WTC11 (cell line): ENCODE measurements at regions not wholly inside any gene's neighbourhood (a gene's known extent, or its start where the extent isn't known, plus 50 kb on each side); places are given as distances from the start of the nearest gene placed in this dataset.

Experiments used
- CREM ChIP-seq: sonication (generic); formaldehyde crosslinking; IDR thresholded peaks from 2 replicates; pipeline ENCODE4 v1.8.1; 2022; ENCODE audit warnings: mild to moderate bottlenecking, missing genetic modification reagents, moderate library complexity
- GTF2I ChIP-seq: fragments of 250-450 bp; sonication (Bioruptor Pico); conservative IDR thresholded peaks from 2 replicates; pipeline ENCODE4 v1.4.0; 2021; ENCODE audit warnings: mild to moderate bottlenecking
- NFYB ChIP-seq: sonication (generic); formaldehyde crosslinking; conservative IDR thresholded peaks from 2 replicates; pipeline ENCODE4 v1.8.0; 2022; ENCODE audit warnings: low read depth, missing genetic modification reagents
- TF ChIP-seq, protein P1 (sequence below): sonication (generic); formaldehyde crosslinking; IDR thresholded peaks from 2 replicates; pipeline ENCODE4 v1.8.1; 2022; ENCODE audit warnings: mild to moderate bottlenecking, missing genetic modification reagents, moderate library complexity, borderline replicate concordance
- TF ChIP-seq, protein P2 (sequence below): sonication (generic); formaldehyde crosslinking; IDR thresholded peaks from 2 replicates; pipeline ENCODE4 v1.8.0; 2022; ENCODE audit warnings: missing genetic modification reagents
- TF ChIP-seq, protein P3 (sequence below): fragments of 200-600 bp; IDR thresholded peaks from 2 replicates; pipeline ENCODE4 v1.8.0; 2022; ENCODE audit warnings: antibody characterized with exemption
- TF ChIP-seq, protein P4 (sequence below): sonication (generic); formaldehyde crosslinking; IDR thresholded peaks from 2 replicates; pipeline ENCODE4 v1.8.1; 2023; ENCODE audit warnings: mild to moderate bottlenecking, missing genetic modification reagents
- TF ChIP-seq, protein P5 (sequence below): sonication (generic); formaldehyde crosslinking; IDR thresholded peaks from 2 replicates; pipeline ENCODE4 v1.8.0; 2022; ENCODE audit warnings: mild to moderate bottlenecking, missing genetic modification reagents
- TF ChIP-seq, protein P6 (sequence below): sonication (generic); formaldehyde crosslinking; IDR thresholded peaks from 2 replicates; pipeline ENCODE4 v1.8.1; 2022; ENCODE audit warnings: mild to moderate bottlenecking, moderate library complexity, missing genetic modification reagents

DNA sequence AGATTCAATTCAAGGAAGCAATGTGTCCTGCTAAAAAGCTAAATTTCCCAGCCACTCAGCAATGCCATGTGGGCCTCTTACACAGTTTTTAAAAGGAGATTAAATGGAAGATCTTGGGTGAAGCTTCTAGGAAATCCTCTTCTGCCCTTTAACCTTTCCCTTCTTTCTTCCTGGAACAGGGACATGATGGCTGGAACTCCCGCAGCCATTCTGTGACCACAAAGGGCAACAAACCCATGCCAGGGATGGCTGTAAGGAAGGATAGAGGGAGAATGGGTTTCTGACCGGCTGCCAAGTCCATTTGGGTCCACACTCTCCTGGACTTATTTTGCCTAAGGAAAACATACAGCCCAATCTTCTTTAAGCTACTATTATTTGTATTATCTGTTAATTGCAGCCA, 52.6 kb upstream of the ASAP2 start:
- TF ChIP-seq, protein P1, sequence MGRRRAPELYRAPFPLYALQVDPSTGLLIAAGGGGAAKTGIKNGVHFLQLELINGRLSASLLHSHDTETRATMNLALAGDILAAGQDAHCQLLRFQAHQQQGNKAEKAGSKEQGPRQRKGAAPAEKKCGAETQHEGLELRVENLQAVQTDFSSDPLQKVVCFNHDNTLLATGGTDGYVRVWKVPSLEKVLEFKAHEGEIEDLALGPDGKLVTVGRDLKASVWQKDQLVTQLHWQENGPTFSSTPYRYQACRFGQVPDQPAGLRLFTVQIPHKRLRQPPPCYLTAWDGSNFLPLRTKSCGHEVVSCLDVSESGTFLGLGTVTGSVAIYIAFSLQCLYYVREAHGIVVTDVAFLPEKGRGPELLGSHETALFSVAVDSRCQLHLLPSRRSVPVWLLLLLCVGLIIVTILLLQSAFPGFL (CRISPR knock-in tag), result no peak
- TF ChIP-seq, protein P2, sequence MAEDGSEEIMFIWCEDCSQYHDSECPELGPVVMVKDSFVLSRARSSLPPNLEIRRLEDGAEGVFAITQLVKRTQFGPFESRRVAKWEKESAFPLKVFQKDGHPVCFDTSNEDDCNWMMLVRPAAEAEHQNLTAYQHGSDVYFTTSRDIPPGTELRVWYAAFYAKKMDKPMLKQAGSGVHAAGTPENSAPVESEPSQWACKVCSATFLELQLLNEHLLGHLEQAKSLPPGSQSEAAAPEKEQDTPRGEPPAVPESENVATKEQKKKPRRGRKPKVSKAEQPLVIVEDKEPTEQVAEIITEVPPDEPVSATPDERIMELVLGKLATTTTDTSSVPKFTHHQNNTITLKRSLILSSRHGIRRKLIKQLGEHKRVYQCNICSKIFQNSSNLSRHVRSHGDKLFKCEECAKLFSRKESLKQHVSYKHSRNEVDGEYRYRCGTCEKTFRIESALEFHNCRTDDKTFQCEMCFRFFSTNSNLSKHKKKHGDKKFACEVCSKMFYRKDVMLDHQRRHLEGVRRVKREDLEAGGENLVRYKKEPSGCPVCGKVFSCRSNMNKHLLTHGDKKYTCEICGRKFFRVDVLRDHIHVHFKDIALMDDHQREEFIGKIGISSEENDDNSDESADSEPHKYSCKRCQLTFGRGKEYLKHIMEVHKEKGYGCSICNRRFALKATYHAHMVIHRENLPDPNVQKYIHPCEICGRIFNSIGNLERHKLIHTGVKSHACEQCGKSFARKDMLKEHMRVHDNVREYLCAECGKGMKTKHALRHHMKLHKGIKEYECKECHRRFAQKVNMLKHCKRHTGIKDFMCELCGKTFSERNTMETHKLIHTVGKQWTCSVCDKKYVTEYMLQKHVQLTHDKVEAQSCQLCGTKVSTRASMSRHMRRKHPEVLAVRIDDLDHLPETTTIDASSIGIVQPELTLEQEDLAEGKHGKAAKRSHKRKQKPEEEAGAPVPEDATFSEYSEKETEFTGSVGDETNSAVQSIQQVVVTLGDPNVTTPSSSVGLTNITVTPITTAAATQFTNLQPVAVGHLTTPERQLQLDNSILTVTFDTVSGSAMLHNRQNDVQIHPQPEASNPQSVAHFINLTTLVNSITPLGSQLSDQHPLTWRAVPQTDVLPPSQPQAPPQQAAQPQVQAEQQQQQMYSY (CRISPR knock-in tag), result no peak
- TF ChIP-seq, protein P3, sequence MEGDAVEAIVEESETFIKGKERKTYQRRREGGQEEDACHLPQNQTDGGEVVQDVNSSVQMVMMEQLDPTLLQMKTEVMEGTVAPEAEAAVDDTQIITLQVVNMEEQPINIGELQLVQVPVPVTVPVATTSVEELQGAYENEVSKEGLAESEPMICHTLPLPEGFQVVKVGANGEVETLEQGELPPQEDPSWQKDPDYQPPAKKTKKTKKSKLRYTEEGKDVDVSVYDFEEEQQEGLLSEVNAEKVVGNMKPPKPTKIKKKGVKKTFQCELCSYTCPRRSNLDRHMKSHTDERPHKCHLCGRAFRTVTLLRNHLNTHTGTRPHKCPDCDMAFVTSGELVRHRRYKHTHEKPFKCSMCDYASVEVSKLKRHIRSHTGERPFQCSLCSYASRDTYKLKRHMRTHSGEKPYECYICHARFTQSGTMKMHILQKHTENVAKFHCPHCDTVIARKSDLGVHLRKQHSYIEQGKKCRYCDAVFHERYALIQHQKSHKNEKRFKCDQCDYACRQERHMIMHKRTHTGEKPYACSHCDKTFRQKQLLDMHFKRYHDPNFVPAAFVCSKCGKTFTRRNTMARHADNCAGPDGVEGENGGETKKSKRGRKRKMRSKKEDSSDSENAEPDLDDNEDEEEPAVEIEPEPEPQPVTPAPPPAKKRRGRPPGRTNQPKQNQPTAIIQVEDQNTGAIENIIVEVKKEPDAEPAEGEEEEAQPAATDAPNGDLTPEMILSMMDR, result no peak
- TF ChIP-seq, protein P4, sequence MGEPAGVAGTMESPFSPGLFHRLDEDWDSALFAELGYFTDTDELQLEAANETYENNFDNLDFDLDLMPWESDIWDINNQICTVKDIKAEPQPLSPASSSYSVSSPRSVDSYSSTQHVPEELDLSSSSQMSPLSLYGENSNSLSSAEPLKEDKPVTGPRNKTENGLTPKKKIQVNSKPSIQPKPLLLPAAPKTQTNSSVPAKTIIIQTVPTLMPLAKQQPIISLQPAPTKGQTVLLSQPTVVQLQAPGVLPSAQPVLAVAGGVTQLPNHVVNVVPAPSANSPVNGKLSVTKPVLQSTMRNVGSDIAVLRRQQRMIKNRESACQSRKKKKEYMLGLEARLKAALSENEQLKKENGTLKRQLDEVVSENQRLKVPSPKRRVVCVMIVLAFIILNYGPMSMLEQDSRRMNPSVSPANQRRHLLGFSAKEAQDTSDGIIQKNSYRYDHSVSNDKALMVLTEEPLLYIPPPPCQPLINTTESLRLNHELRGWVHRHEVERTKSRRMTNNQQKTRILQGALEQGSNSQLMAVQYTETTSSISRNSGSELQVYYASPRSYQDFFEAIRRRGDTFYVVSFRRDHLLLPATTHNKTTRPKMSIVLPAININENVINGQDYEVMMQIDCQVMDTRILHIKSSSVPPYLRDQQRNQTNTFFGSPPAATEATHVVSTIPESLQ (CRISPR knock-in tag), result no peak
- TF ChIP-seq NFYB (CRISPR knock-in tag), result no peak
- TF ChIP-seq GTF2I (CRISPR knock-in tag), result 0 out of 2 replicates have a peak, but pooled peaks have one; percentile 49
- no peak for TF ChIP-seq CREM
- TF ChIP-seq, protein P5, sequence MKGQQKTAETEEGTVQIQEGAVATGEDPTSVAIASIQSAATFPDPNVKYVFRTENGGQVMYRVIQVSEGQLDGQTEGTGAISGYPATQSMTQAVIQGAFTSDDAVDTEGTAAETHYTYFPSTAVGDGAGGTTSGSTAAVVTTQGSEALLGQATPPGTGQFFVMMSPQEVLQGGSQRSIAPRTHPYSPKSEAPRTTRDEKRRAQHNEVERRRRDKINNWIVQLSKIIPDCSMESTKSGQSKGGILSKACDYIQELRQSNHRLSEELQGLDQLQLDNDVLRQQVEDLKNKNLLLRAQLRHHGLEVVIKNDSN (CRISPR knock-in tag), result no peak
- TF ChIP-seq, protein P6, sequence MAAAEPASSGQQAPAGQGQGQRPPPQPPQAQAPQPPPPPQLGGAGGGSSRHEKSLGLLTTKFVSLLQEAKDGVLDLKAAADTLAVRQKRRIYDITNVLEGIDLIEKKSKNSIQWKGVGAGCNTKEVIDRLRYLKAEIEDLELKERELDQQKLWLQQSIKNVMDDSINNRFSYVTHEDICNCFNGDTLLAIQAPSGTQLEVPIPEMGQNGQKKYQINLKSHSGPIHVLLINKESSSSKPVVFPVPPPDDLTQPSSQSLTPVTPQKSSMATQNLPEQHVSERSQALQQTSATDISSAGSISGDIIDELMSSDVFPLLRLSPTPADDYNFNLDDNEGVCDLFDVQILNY, result no peak
